ENCODE measurements at regions not wholly inside any gene's neighbourhood (a gene's known extent, or its start where the extent isn't known, plus 50 kb on each side); places are given as distances from the start of the nearest gene placed in this dataset.

DNA sequence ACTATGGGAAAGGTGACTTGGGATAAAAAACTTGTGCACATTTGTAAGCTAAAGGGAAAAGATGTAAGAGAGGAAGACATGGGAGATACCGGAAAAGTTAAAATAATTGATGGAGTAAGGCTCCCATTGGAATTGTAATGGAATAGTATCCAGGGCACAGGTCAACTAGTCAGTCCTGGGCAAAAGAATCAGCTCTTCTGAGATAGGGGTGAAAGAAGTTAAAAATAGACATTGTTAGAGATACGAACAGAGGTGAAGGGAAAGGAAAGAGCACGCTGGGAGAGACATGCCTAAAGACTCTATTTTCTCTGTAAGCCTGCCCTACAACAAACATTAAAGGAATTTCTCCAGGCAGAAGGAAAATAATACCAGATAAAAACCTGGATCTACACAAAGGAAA lies 101.6 kb downstream of the SLC41A2 start:
- Histone ChIP-seq H4K5ac (ENCODE audit: insufficient read length, low read depth, low read length) (no peak overlapping the region), H2AFZ (ENCODE audit: low read length) (no peak overlapping the region)
- no peaks in the 10 kb centered on the region for H3K4me1 Mint-ChIP-seq

More for the DNA sequence above, 101.6 kb downstream of the SLC41A2 start:
- no peak overlapping the region for H2BK12ac ChIP-seq (ENCODE audit: insufficient read length, low read depth, low read length)
- H3K9me3 ChIP-seq (ENCODE audit: control insufficient read depth, low read depth, low read length) = no peaks in the 10 kb centered on the region
- H4K8ac ChIP-seq (replicated peaks; ENCODE audit: insufficient read length, low read depth, low read length) = no peak overlapping the region
- H3K27ac ChIP-seq (ENCODE audit: insufficient read length, low read depth, low read length) = no peak overlapping the region
- Mint-ChIP-seq H3K27ac (no peak overlapping the region), H3K4me3 (no peak overlapping the region), H3K9me3 (no peaks in the 10 kb centered on the region), H3K36me3 (ENCODE audit: insufficient read depth in 1 of 3, low read depth in 3 of 3) (no peaks in the 10 kb centered on the region), H3K27me3 (ENCODE audit: low read depth) (no peaks in the 10 kb centered on the region)
- no peak overlapping the region for H3K23ac ChIP-seq (ENCODE audit: insufficient read length, low read depth, low read length)
- DNase-seq = no peak
- H2BK15ac ChIP-seq (ENCODE audit: low read depth, low read length) = no peak overlapping the region
- no peaks in the 10 kb centered on the region for H4K20me1 ChIP-seq (ENCODE audit: control insufficient read depth, insufficient read depth, insufficient read length)
- no CpG with 5 or more reads among the region's 3 CpGs for WGBS (ENCODE audit: extremely low coverage, insufficient read length, low lambda C conversion rate)
- H3K23me2 ChIP-seq (ENCODE audit: insufficient read length, low read depth, low read length, poor library complexity, severe bottlenecking) = no peaks in the 10 kb centered on the region
- no peaks in the 10 kb centered on the region for H3K4me1 ChIP-seq (ENCODE audit: insufficient read depth, low read length)
- no peak overlapping the region for H3T11ph ChIP-seq (ENCODE audit: low read length)
- H2BK20ac ChIP-seq (ENCODE audit: low read depth, low read length, poor library complexity, severe bottlenecking) = no peak overlapping the region
- H2BK120ac ChIP-seq (ENCODE audit: low read depth, low read length, poor library complexity, severe bottlenecking) = no peak overlapping the region
- H4K91ac ChIP-seq (ENCODE audit: insufficient read length, low read depth, low read length) = no peak overlapping the region
- H3K18ac ChIP-seq (ENCODE audit: insufficient read length, low read depth, low read length) = no peak overlapping the region
- no peak overlapping the region for H2BK5ac ChIP-seq (ENCODE audit: insufficient read length, low read length)
- no peak overlapping the region for H3K56ac ChIP-seq (ENCODE audit: insufficient read length, low read depth, low read length)
- H3K27me3 ChIP-seq (ENCODE audit: insufficient read depth, low read length) = no peaks in the 10 kb centered on the region
- TF ChIP-seq, protein P1, sequence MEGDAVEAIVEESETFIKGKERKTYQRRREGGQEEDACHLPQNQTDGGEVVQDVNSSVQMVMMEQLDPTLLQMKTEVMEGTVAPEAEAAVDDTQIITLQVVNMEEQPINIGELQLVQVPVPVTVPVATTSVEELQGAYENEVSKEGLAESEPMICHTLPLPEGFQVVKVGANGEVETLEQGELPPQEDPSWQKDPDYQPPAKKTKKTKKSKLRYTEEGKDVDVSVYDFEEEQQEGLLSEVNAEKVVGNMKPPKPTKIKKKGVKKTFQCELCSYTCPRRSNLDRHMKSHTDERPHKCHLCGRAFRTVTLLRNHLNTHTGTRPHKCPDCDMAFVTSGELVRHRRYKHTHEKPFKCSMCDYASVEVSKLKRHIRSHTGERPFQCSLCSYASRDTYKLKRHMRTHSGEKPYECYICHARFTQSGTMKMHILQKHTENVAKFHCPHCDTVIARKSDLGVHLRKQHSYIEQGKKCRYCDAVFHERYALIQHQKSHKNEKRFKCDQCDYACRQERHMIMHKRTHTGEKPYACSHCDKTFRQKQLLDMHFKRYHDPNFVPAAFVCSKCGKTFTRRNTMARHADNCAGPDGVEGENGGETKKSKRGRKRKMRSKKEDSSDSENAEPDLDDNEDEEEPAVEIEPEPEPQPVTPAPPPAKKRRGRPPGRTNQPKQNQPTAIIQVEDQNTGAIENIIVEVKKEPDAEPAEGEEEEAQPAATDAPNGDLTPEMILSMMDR (conservative IDR thresholded peaks at IDR 0.05) = no peak
- H3K14ac ChIP-seq (ENCODE audit: insufficient read depth, low read length) = no peak overlapping the region
- no peak overlapping the region for H3K4ac ChIP-seq (ENCODE audit: low read depth, low read length)
- no peaks in the 10 kb centered on the region for H3K79me1 ChIP-seq (ENCODE audit: insufficient read depth, low read depth, low read length, poor library complexity, severe bottlenecking)
- no peak overlapping the region for H3K4me2 ChIP-seq (ENCODE audit: insufficient read depth, insufficient read length, low read length)
- H3K9ac ChIP-seq (ENCODE audit: extremely low read depth, insufficient read length, low read length) = no peak overlapping the region
- no peak overlapping the region for H2AK5ac ChIP-seq (ENCODE audit: insufficient read length, low read length)
- H3K79me2 ChIP-seq (ENCODE audit: insufficient read depth, low read length) = no peaks in the 10 kb centered on the region
